Mesothelial cell of epicardium (in vitro differentiated cells): ENCODE measurements at regions not wholly inside any gene's neighbourhood (a gene's known extent, or its start where the extent isn't known, plus 50 kb on each side); places are given as distances from the start of the nearest gene placed in this dataset.

Source experiments
- DNase-seq, 2 experiments: peaks; one replicate each; pipeline ENCODE4 v3.0.0; 2021; ENCODE audit warnings: low spot score in 2 of 2; ENCODE audit not compliant: unreplicated experiment in 2 of 2
- H3K27ac Mint-ChIP-seq: 2 replicates; pipeline ENCODE4 v1.8.0; 2021; ENCODE audit warnings: mixed read lengths
- H3K27me3 Mint-ChIP-seq: 2 replicates; pipeline ENCODE4 v1.8.0; 2021; ENCODE audit warnings: low read depth, mixed read lengths
- H3K36me3 Mint-ChIP-seq: 2 replicates; pipeline ENCODE4 v1.8.0; 2021; ENCODE audit warnings: mixed read lengths
- H3K4me1 Mint-ChIP-seq: 2 replicates; pipeline ENCODE4 v1.8.0; 2021; ENCODE audit warnings: mixed read lengths
- H3K4me3 Mint-ChIP-seq: 2 replicates; pipeline ENCODE4 v1.8.0; 2021; ENCODE audit warnings: mild to moderate bottlenecking, moderate library complexity, mixed read lengths
- H3K9me3 Mint-ChIP-seq: 2 replicates; pipeline ENCODE4 v1.8.0; 2021; ENCODE audit warnings: mixed read lengths
- TF ChIP-seq, protein P1 (sequence below): fragments of 200-600 bp; sonication (generic); IDR thresholded peaks from one replicate; pipeline ENCODE4 v1.5.0; 2021; ENCODE audit warnings: antibody characterized with exemption; ENCODE audit not compliant: unreplicated experiment

GRCh38 chr16:52066962-52067361, 480.0 kb downstream of the TOX3 start:
- H3K4me1 Mint-ChIP-seq = no peaks in the 10 kb centered on the region
- H3K9me3 Mint-ChIP-seq = peaks cover 7% of the 10 kb centered on the region
- H3K36me3 Mint-ChIP-seq = no peaks in the 10 kb centered on the region
- H3K27ac Mint-ChIP-seq = no peak overlapping the region
- no peak for DNase-seq
- H3K4me3 Mint-ChIP-seq = no peak overlapping the region
- peaks cover 20% of the 10 kb centered on the region for H3K27me3 Mint-ChIP-seq
- TF ChIP-seq, protein P1, sequence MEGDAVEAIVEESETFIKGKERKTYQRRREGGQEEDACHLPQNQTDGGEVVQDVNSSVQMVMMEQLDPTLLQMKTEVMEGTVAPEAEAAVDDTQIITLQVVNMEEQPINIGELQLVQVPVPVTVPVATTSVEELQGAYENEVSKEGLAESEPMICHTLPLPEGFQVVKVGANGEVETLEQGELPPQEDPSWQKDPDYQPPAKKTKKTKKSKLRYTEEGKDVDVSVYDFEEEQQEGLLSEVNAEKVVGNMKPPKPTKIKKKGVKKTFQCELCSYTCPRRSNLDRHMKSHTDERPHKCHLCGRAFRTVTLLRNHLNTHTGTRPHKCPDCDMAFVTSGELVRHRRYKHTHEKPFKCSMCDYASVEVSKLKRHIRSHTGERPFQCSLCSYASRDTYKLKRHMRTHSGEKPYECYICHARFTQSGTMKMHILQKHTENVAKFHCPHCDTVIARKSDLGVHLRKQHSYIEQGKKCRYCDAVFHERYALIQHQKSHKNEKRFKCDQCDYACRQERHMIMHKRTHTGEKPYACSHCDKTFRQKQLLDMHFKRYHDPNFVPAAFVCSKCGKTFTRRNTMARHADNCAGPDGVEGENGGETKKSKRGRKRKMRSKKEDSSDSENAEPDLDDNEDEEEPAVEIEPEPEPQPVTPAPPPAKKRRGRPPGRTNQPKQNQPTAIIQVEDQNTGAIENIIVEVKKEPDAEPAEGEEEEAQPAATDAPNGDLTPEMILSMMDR = no peak

- peaks cover 25% of the 10 kb centered on the region for H3K27me3 Mint-ChIP-seq
- TF ChIP-seq, protein P1 = no peak
- H3K27ac Mint-ChIP-seq = no peak overlapping the region
- no peak overlapping the region for H3K4me3 Mint-ChIP-seq
- H3K9me3 Mint-ChIP-seq = no peaks in the 10 kb centered on the region
- no peak for DNase-seq
- H3K36me3 Mint-ChIP-seq = no peaks in the 10 kb centered on the region
- no peaks in the 10 kb centered on the region for H3K4me1 Mint-ChIP-seq
Measured at GRCh38 chr16:52056259-52056658, 490.7 kb downstream of the TOX3 start.

GRCh38 chr16:52055381-52055780, 491.6 kb downstream of the TOX3 start:
- TF ChIP-seq, protein P1 = no peak
- Mint-ChIP-seq H3K4me1 (no peaks in the 10 kb centered on the region), H3K27me3 (peaks cover 24% of the 10 kb centered on the region), H3K4me3 (no peak overlapping the region), H3K9me3 (no peaks in the 10 kb centered on the region), H3K36me3 (no peaks in the 10 kb centered on the region), H3K27ac (no peak overlapping the region)
- no peak for DNase-seq

DNA sequence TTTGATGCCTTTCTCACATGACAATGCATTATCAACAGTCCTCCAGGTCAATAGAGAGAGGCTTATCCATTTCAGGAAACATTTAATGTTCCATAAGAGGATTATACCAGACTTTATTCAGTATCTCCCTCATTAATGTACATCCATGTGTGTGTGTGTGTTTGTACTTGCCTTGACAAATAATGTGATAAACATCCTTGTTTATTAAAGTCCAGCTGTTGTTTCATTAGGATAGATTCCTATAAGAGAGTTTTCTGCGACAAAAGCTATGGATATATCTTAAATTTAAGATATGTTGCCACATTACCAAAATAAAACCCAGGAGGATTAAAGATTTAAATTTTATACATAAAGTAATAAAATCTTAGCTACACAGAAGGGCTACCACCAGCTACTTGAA, 492.6 kb downstream of the TOX3 start:
- TF ChIP-seq, protein P1 = no peak
- no peak overlapping the region for H3K27ac Mint-ChIP-seq
- peaks cover 20% of the 10 kb centered on the region for H3K27me3 Mint-ChIP-seq
- H3K4me3 Mint-ChIP-seq = no peak overlapping the region
- H3K9me3 Mint-ChIP-seq = no peaks in the 10 kb centered on the region
- H3K4me1 Mint-ChIP-seq = no peaks in the 10 kb centered on the region
- no peaks in the 10 kb centered on the region for H3K36me3 Mint-ChIP-seq
- no peak for DNase-seq

DNA sequence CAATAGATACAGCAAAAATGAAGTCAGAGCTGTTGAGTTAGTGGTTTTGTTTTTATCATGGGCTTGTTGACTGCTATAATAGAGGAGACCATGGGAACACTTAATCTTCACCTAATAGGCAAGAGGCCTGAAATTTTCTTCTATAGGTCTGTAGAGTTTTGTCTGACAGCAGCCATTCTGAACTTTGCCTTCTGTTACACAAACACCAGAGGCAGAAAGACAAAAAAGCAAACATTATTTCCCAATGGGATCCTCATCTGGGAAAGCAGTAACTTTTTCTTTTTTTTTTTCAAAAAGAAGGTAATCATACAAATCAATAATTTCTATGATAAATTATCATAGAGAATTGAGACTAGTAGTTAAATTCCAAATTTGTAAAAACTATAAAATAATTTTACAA, 494.1 kb downstream of the TOX3 start:
- TF ChIP-seq, protein P1 = no peak
- no peaks in the 10 kb centered on the region for H3K9me3 Mint-ChIP-seq
- H3K27ac Mint-ChIP-seq = no peak overlapping the region
- H3K4me3 Mint-ChIP-seq = no peak overlapping the region
- peaks cover 8% of the 10 kb centered on the region for H3K27me3 Mint-ChIP-seq
- no peaks in the 10 kb centered on the region for H3K36me3 Mint-ChIP-seq
- no peak for DNase-seq
- H3K4me1 Mint-ChIP-seq = no peaks in the 10 kb centered on the region
